ENCODE measurements at regions not wholly inside any gene's neighbourhood (a gene's known extent, or its start where the extent isn't known, plus 50 kb on each side); places are given as distances from the start of the nearest gene placed in this dataset.

DNA sequence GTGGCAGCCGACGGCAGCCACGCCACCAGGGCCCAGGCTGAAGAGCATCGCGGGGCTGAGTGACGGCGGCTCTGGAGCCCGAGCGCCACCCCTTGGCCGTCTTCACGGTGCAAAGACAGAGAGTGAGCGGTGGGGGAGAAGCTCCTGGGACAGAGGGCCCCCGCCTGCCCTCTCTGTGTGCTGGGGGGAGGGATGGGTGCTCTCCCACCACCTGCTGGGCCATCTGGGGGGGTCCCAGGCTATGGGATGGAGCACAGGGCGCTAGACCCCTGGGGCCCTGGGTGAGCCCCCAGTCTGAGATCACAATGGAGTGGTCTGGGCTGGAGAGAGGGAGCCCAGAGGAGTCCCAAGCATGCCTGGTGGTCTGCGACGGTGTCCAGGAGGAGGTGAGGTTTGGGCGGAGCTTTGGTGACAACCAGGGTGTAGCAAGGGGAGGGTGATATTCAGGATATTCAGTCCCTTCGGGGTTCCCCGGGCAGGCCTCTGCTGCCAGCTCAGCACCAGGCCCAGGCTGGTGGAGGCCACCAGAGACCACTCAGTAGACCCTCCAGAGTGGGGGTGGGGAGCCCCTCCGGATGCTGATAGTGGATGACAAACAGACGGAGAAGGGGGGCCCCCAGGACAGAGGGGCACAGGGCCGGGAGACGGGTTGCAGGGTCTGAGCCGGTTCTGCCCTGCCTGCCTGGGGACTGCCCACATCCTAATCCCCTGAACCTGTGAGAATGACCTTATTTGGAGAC lies 78.1 kb upstream of the PRR5 start:
- no peak for TF ChIP-seq FOXP2 (optimal IDR thresholded peaks at IDR 0.05; ENCODE audit: borderline replicate concordance, extremely low read depth, extremely low read length, insufficient read depth)
- no peak for TF ChIP-seq TAF1 (IDR thresholded peaks at IDR 0.05; ENCODE audit: borderline replicate concordance, insufficient read depth, low read length)
- no peak for TF ChIP-seq SIN3A (IDR thresholded peaks at IDR 0.05; ENCODE audit: borderline replicate concordance, insufficient read depth, low read length)
- no peak for TF ChIP-seq REST (IDR thresholded peaks at IDR 0.05; ENCODE audit: insufficient read depth in 1 of 2, low read depth in 2 of 2, low read length in 2 of 2)
- TF ChIP-seq POLR2AphosphoS5 (IDR thresholded peaks at IDR 0.05; ENCODE audit: low read depth, low read length), result no peak

- no peak for TF ChIP-seq REST (IDR thresholded peaks at IDR 0.05; ENCODE audit: insufficient read depth in 1 of 2, low read depth in 2 of 2, low read length in 2 of 2)
- no peak for TF ChIP-seq SIN3A (IDR thresholded peaks at IDR 0.05; ENCODE audit: borderline replicate concordance, insufficient read depth, low read length)
- no peak for TF ChIP-seq POLR2AphosphoS5 (IDR thresholded peaks at IDR 0.05; ENCODE audit: low read depth, low read length)
- TF ChIP-seq FOXP2 (optimal IDR thresholded peaks at IDR 0.05; ENCODE audit: borderline replicate concordance, extremely low read depth, extremely low read length, insufficient read depth), result no peak
- TF ChIP-seq TAF1 (IDR thresholded peaks at IDR 0.05; ENCODE audit: borderline replicate concordance, insufficient read depth, low read length), result no peak
Measured at GRCh38 chr22:44622679-44623078, 79.3 kb upstream of the PRR5 start.

GRCh38 chr22:44622147-44622427 lies 79.9 kb upstream of the PRR5 start:
- TF ChIP-seq TAF1 (IDR thresholded peaks at IDR 0.05; ENCODE audit: borderline replicate concordance, insufficient read depth, low read length) (no peak), REST (IDR thresholded peaks at IDR 0.05; ENCODE audit: insufficient read depth in 1 of 2, low read depth in 2 of 2, low read length in 2 of 2) (no peak), SIN3A (IDR thresholded peaks at IDR 0.05; ENCODE audit: borderline replicate concordance, insufficient read depth, low read length) (no peak), FOXP2 (optimal IDR thresholded peaks at IDR 0.05; ENCODE audit: borderline replicate concordance, extremely low read depth, extremely low read length, insufficient read depth) (no peak), POLR2AphosphoS5 (IDR thresholded peaks at IDR 0.05; ENCODE audit: low read depth, low read length) (no peak)

DNA sequence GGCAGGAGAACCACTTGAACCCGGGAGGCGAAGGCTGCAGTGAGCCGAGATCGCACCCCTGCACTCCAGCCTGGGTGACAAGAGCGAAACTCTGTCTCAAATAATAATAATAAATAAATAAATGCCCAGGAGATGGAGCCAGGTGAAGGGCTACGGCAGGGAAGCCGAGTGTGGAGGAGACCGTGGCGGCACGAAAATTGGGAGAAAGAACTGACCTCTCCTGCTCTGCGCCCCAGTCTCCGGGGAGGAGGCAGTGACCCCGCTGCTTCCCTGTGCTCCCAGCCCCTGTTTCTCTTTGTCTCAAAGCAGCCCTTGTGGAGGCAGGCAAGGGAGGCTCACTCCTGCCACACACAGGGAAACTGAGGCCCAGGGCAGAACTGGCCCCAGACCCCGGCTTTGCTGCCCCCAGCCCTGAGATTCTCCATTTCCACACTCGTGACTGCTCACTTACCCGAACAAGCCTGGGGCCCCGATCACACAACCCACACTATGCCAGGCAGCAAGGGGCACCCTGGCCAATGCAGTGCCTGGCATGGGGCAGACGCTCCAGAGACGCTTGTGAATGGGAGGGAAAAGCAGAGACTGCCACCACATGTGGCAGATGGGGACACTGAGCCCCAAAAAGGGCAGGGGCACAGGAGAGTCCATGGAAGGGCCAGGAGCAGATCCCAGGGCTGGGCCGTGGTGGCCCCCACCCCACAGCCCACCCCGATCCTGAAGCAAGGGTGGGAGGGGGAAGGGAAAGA lies 80.4 kb upstream of the PRR5 start:
- TF ChIP-seq SIN3A (IDR thresholded peaks at IDR 0.05; ENCODE audit: borderline replicate concordance, insufficient read depth, low read length) (no peak), TAF1 (IDR thresholded peaks at IDR 0.05; ENCODE audit: borderline replicate concordance, insufficient read depth, low read length) (no peak), FOXP2 (optimal IDR thresholded peaks at IDR 0.05; ENCODE audit: borderline replicate concordance, extremely low read depth, extremely low read length, insufficient read depth) (no peak), POLR2AphosphoS5 (IDR thresholded peaks at IDR 0.05; ENCODE audit: low read depth, low read length) (no peak), REST (IDR thresholded peaks at IDR 0.05; ENCODE audit: insufficient read depth in 1 of 2, low read depth in 2 of 2, low read length in 2 of 2) (no peak)

Data from PFSK-1 (cell line).